Endothelial cell of umbilical vein (primary cell): ENCODE measurements at regions not wholly inside any gene's neighbourhood (a gene's known extent, or its start where the extent isn't known, plus 50 kb on each side); places are given as distances from the start of the nearest gene placed in this dataset.

ENCODE experiments used
- BruUV-seq: library from RNA; stranded (reverse); fragments of 400-500 nt; replicated peaks from 2 replicates; lab custom pipeline; 2021; lab: Mats Ljungman, UMichigan
- CTCF ChIA-PET: fragments of 300-600, 350-600 bp; sonication (Branson Sonifier 250); formaldehyde crosslinking; loops from one replicate; lab custom pipeline; 2021; ENCODE audit warnings: antibody characterized with exemption, inconsistent platforms; lab: Charles Lee
- POLR2A ChIA-PET: fragments of 300-600, 350-600 bp; sonication (Branson Sonifier 250); formaldehyde crosslinking; loops from one replicate; lab custom pipeline; 2021; ENCODE audit warnings: antibody characterized with exemption, inconsistent platforms; lab: Charles Lee
- DNase-seq: peaks from one replicate; pipeline ENCODE4 v3.0.0-alpha.2; 2011; ENCODE audit warnings: low read depth, low spot score
- FAIRE-seq: peaks from 2 replicates; lab custom pipeline; 2011; peaks lifted over from hg19 to GRCh38; lab: Jason Lieb, UNC
- H2AFZ ChIP-seq: 2 replicates; pipeline ENCODE4 v1.6.0; 2012; ENCODE audit warnings: low read depth, low read length, control low read depth, inconsistent platforms
- H3K27ac ChIP-seq: 2 replicates; pipeline ENCODE4 v1.5.1; 2011; ENCODE audit warnings: low read depth, mild to moderate bottlenecking, control low read depth, low read length, moderate library complexity; ENCODE audit not compliant: insufficient read depth
- H3K27me3 ChIP-seq, 2 experiments: 2 replicates each; pipeline versions ENCODE4 v1.6.0 to v1.6.1; 2011; ENCODE audit warnings: low read length in 2 of 2, mixed read lengths in 1 of 2; ENCODE audit not compliant: control insufficient read depth in 2 of 2, insufficient read depth in 2 of 2
- H3K36me3 ChIP-seq, 2 experiments: 2 replicates in 1 of 2; 3 replicates in 1 of 2; pipeline ENCODE4 v1.5.1; 2011; ENCODE audit warnings: low read length in 2 of 2, mild to moderate bottlenecking in 1 of 2, moderate library complexity in 1 of 2; ENCODE audit not compliant: control insufficient read depth in 2 of 2, insufficient read depth in 2 of 2; ENCODE audit errors: extremely low read depth in 1 of 2
- H3K4me1 ChIP-seq: 3 replicates; pipeline ENCODE4 v1.5.1; 2011; ENCODE audit warnings: mild to moderate bottlenecking, low read length; ENCODE audit not compliant: control insufficient read depth, insufficient read depth; ENCODE audit errors: extremely low read depth
- H3K4me2 ChIP-seq: 2 replicates; pipeline ENCODE4 v1.6.1; 2011; ENCODE audit warnings: low read length, control low read depth, mixed read lengths; ENCODE audit not compliant: insufficient read depth
- H3K4me3 ChIP-seq, 3 experiments: fragments of 200-600 bp in 1 of 3; sonication (generic), shearing (Covaris generic) in 1 of 3; replicated peaks in 1 of 3; 2 replicates each; pipeline ENCODE4 v1.5.1; 2011 to 2016; ENCODE audit warnings: control low read depth in 3 of 3, low read length in 3 of 3, mild to moderate bottlenecking in 2 of 3, inconsistent platforms in 1 of 3, low read depth in 1 of 3, moderate library complexity in 1 of 3; ENCODE audit not compliant: insufficient read depth in 1 of 3
- H3K79me2 ChIP-seq: 2 replicates; pipeline ENCODE4 v1.6.0; 2012; ENCODE audit warnings: low read length, inconsistent platforms; ENCODE audit not compliant: control insufficient read depth, insufficient read depth
- H3K9ac ChIP-seq: replicated peaks from 2 replicates; pipeline ENCODE3; 2011; ENCODE audit warnings: low read length, control low read depth; ENCODE audit not compliant: insufficient read depth; ENCODE audit errors: extremely low read depth
- H3K9me1 ChIP-seq: replicated peaks from 3 replicates; pipeline ENCODE4 v1.6.0; 2011; ENCODE audit warnings: mild to moderate bottlenecking, low read length; ENCODE audit not compliant: control insufficient read depth, insufficient read depth; ENCODE audit errors: extremely low read depth
- H3K9me3 ChIP-seq: replicated peaks from 2 replicates; pipeline ENCODE4 v1.5.1; 2012; ENCODE audit warnings: low read length, inconsistent platforms; ENCODE audit not compliant: control insufficient read depth, insufficient read depth
- H4K20me1 ChIP-seq: replicated peaks from 2 replicates; pipeline ENCODE3; 2011; ENCODE audit warnings: mild to moderate bottlenecking, low read length; ENCODE audit not compliant: control insufficient read depth, insufficient read depth; ENCODE audit errors: extremely low read depth
- EZH2 ChIP-seq: IDR thresholded peaks from 2 replicates; pipeline ENCODE4 v1.6.1; 2012; ENCODE audit warnings: borderline replicate concordance, low read depth, mild to moderate bottlenecking, moderate library complexity, low read length, inconsistent platforms; ENCODE audit not compliant: severe bottlenecking
- FOS ChIP-seq: IDR thresholded peaks from 2 replicates; pipeline ENCODE4 v1.6.1; 2011; ENCODE audit warnings: mild to moderate bottlenecking, low read length, moderate library complexity, borderline replicate concordance; ENCODE audit not compliant: insufficient read depth
- GATA2 ChIP-seq: IDR thresholded peaks from 2 replicates; pipeline ENCODE4 v1.7.0; 2011; ENCODE audit warnings: low read depth, mild to moderate bottlenecking, moderate library complexity, mixed read lengths, low read length; ENCODE audit not compliant: insufficient read length, insufficient read depth
- JUN ChIP-seq: IDR thresholded peaks from 2 replicates; pipeline ENCODE4 v1.6.1; 2011; ENCODE audit warnings: borderline replicate concordance, low read depth; ENCODE audit not compliant: insufficient read length, insufficient read depth
- MYC ChIP-seq: IDR thresholded peaks from one replicate; pipeline ENCODE4 v1.6.1; 2011; ENCODE audit warnings: mild to moderate bottlenecking, low read depth, low read length
- POLR2A ChIP-seq: IDR thresholded peaks from 2 replicates; pipeline ENCODE4 v1.6.1; 2012; ENCODE audit warnings: low read depth, mild to moderate bottlenecking, control low read depth, low read length
- POLR2AphosphoS5 ChIP-seq: IDR thresholded peaks from 2 replicates; pipeline ENCODE4 v1.6.1; 2012; ENCODE audit warnings: low read depth, mild to moderate bottlenecking, control low read depth, low read length, moderate library complexity; ENCODE audit not compliant: insufficient read depth
- dilution Hi-C: fragments of 300-500 bp; cut with MboI; formaldehyde crosslinking; loops from one replicate; pipeline ENCODE4 v1.15.0; 2019; ENCODE audit warnings: low sequenced_read_pairs; ENCODE audit not compliant: extremely low pct_ligation_motif_present
- intact Hi-C: fragments of 100-400 bp; cut with micrococcal nuclease; formaldehyde crosslinking; loops from one replicate; pipeline ENCODE4 v1.10.0; 2022
- TF ChIP-seq, protein P1 (sequence below): IDR thresholded peaks from 2 replicates; pipeline ENCODE4 v1.6.1; 2011; ENCODE audit not compliant: insufficient read depth, insufficient read length
- TF ChIP-seq, protein P2 (sequence below), 2 donors: IDR thresholded peaks; 1 replicate in 1 of 2; 2 replicates in 1 of 2; pipeline ENCODE4 v1.5.1; 2011; ENCODE audit warnings: low read length in 2 of 2, mild to moderate bottlenecking in 2 of 2, moderate library complexity in 2 of 2, control low read depth in 1 of 2, inconsistent platforms in 1 of 2, low read depth in 1 of 2; ENCODE audit not compliant: insufficient read depth in 1 of 2; ENCODE audit errors: extremely low read depth in 1 of 2

DNA sequence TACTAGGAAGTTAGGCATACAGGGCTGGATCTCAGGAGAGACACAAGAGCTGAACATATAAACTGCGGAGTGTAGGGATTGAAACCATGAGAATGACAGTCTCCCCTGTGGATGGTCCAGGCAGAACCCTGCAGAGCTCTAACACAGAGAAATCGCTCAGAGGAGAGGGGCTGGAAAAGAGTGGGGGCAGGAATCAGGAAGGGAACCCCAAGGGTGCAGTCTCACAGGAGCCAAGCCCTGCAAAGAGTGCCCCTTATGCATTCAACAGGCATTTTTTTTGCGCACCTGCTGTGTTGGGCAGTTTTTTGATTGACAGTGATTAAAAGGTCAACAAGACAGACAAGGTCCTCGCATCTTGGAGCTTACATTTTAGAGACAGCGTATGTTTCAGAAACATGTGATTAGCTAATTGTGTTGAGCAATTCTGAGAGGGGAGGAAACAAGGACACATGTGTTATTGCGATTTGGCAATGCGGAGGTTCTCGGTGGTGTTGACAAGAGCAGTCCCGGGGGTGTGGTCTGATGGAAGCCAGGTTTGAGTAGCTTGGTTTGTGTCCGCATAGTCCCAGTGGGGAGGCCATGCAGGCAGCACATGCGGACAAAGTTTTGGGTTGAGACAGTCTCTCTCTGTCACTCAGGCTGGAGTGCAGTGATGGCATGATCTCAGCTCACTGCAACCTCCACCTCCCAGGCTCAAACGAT lies 182.6 kb upstream of the IRS2 start:
- Histone ChIP-seq H3K79me2 (no peaks in the 10 kb centered on the region), H4K20me1 (no peaks in the 10 kb centered on the region), H2AFZ (no peak overlapping the region), H3K4me1 (no peaks in the 10 kb centered on the region), H3K4me3 (no peak overlapping the region), H3K27me3 (no peaks in the 10 kb centered on the region), H3K9me3 (no peaks in the 10 kb centered on the region), H3K9me1 (no peaks in the 10 kb centered on the region), H3K27ac (no peak overlapping the region), H3K36me3 (no peaks in the 10 kb centered on the region), H3K9ac (no peak overlapping the region), H3K4me2 (no peak overlapping the region)
- BruUV-seq = no TSS peak
- no peak for DNase-seq
- no peak for FAIRE-seq
- dilution Hi-C loops = no loop called here
- no peak for TF ChIP-seq EZH2
- TF ChIP-seq POLR2AphosphoS5 = no peak
- TF ChIP-seq, protein P1, sequence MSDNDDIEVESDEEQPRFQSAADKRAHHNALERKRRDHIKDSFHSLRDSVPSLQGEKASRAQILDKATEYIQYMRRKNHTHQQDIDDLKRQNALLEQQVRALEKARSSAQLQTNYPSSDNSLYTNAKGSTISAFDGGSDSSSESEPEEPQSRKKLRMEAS = no peak
- intact Hi-C loops = no loop called here
- ChIA-PET POLR2A (no interaction called here), CTCF (no interaction called here)

DNA sequence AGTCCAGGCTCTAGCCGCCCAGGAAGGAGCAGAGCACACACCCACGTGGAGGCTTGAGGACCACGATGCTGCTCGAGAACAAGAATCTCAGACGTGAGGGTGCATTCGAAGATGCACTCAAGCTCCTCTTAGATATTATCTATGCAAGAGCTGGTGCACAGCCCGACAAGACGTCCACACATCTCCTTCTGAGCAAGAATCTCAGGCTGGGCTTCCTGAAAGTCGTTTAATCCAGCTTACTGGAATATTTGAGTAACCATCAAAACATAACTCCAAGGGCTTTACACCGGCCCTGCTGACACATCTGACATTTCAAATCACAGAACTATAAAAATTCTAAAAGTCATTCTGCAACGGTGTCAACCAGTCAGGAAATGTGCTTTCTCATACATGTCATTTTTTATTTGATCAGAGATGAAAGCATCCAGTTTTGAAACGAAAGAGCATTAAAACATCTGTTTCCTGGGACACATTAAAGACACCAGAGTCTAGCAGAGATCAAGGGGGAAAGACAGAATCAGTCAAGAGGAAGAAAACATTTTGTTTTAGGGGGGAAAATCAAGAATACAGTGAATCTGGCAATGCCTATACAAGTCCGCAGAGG lies 177.7 kb upstream of the IRS2 start:
- H2AFZ ChIP-seq = no peak overlapping the region
- intact Hi-C loops = no loop called here
- CTCF ChIA-PET = no interaction called here

More for the DNA sequence above, 177.7 kb upstream of the IRS2 start:
- Histone ChIP-seq H3K9ac (no peak overlapping the region), H3K9me1 (no peaks in the 10 kb centered on the region), H4K20me1 (no peaks in the 10 kb centered on the region), H3K4me2 (no peak overlapping the region), H3K4me3 (no peak overlapping the region), H3K27ac (no peak overlapping the region), H3K27me3 (no peaks in the 10 kb centered on the region), H3K9me3 (no peaks in the 10 kb centered on the region), H3K36me3 (no peaks in the 10 kb centered on the region), H3K4me1 (no peaks in the 10 kb centered on the region), H3K79me2 (no peaks in the 10 kb centered on the region)
- DNase-seq = no peak
- TF ChIP-seq, protein P2, sequence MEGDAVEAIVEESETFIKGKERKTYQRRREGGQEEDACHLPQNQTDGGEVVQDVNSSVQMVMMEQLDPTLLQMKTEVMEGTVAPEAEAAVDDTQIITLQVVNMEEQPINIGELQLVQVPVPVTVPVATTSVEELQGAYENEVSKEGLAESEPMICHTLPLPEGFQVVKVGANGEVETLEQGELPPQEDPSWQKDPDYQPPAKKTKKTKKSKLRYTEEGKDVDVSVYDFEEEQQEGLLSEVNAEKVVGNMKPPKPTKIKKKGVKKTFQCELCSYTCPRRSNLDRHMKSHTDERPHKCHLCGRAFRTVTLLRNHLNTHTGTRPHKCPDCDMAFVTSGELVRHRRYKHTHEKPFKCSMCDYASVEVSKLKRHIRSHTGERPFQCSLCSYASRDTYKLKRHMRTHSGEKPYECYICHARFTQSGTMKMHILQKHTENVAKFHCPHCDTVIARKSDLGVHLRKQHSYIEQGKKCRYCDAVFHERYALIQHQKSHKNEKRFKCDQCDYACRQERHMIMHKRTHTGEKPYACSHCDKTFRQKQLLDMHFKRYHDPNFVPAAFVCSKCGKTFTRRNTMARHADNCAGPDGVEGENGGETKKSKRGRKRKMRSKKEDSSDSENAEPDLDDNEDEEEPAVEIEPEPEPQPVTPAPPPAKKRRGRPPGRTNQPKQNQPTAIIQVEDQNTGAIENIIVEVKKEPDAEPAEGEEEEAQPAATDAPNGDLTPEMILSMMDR (IDR thresholded peaks at IDR 0.05; ENCODE audit: extremely low read depth in 1 of 2, insufficient read depth in 1 of 2, low read depth in 1 of 2, low read length in 2 of 2) = no peak
- TF ChIP-seq FOS (no peak), POLR2A (no peak), POLR2AphosphoS5 (no peak), JUN (no peak), MYC (no peak), GATA2 (no peak), EZH2 (no peak)
- TF ChIP-seq, protein P1 = no peak
- FAIRE-seq = no peak
- no TSS peak for BruUV-seq
- dilution Hi-C loops = no loop called here
- POLR2A ChIA-PET = no interaction called here
